LNCAP (cell line): ENCODE measurements at regions not wholly inside any gene's neighbourhood (a gene's known extent, or its start where the extent isn't known, plus 50 kb on each side); places are given as distances from the start of the nearest gene placed in this dataset.

Experiments used
- CTCF ChIP-seq: fragments of 450-650 bp; IDR thresholded peaks from 2 replicates; pipeline ENCODE4 v1.5.1; 2017; ENCODE audit warnings: mild to moderate bottlenecking

GRCh38 chrX:98432413-98432812 lies 1548.7 kb downstream of the RPA4 start:
- no peak for TF ChIP-seq CTCF

- TF ChIP-seq CTCF: no peak
Observed at GRCh38 chrX:98448524-98448923, 1564.8 kb downstream of the RPA4 start.

- no peak for TF ChIP-seq CTCF
Observed at GRCh38 chrX:98452456-98452855, 1568.7 kb downstream of the RPA4 start.

- TF ChIP-seq CTCF: no peak
Observed at GRCh38 chrX:98459669-98460068, 1576.0 kb downstream of the RPA4 start.

GRCh38 chrX:98480606-98481005 lies 1596.9 kb downstream of the RPA4 start:
- no peak for TF ChIP-seq CTCF

- no peak for TF ChIP-seq CTCF
Observed at GRCh38 chrX:98481636-98482035, 1597.9 kb downstream of the RPA4 start.

- no peak for TF ChIP-seq CTCF
Observed at GRCh38 chrX:98490670-98491069, 1607.0 kb downstream of the RPA4 start.

- no peak for TF ChIP-seq CTCF
Observed at GRCh38 chrX:98501426-98501825, 1617.7 kb downstream of the RPA4 start.
